Liver (tissue), 8 donors: ENCODE measurements at regions not wholly inside any gene's neighbourhood (a gene's known extent, or its start where the extent isn't known, plus 50 kb on each side); places are given as distances from the start of the nearest gene placed in this dataset.

Experiments used
- DNase-seq: peaks from one replicate; pipeline ENCODE4 v3.0.0-alpha.2; 2017; ENCODE audit warnings: low spot score
- H3K27ac ChIP-seq, 2 donors: one replicate each; pipeline ENCODE4 v1.7.0; 2013; ENCODE audit warnings: inconsistent platforms in 2 of 2, low read length in 2 of 2, control low read depth in 1 of 2, low read depth in 1 of 2, mild to moderate bottlenecking in 1 of 2
- H3K27me3 ChIP-seq, 4 donors: one replicate each; pipeline versions ENCODE4 v1.6.1 to v1.7.0; 2013; ENCODE audit warnings: low read length in 3 of 4, inconsistent platforms in 1 of 4, mild to moderate bottlenecking in 1 of 4, moderate library complexity in 1 of 4; ENCODE audit not compliant: control insufficient read depth in 4 of 4, insufficient read depth in 4 of 4
- H3K36me3 ChIP-seq, 4 donors: one replicate each; pipeline versions ENCODE4 v1.6.1 to v1.7.0; 2013; ENCODE audit warnings: low read length in 3 of 4, mild to moderate bottlenecking in 3 of 4, low read depth in 1 of 4, moderate library complexity in 1 of 4; ENCODE audit not compliant: control insufficient read depth in 4 of 4, insufficient read depth in 3 of 4
- H3K4me1 ChIP-seq, 4 donors: one replicate each; pipeline versions ENCODE4 v1.6.1 to v1.7.0; 2013; ENCODE audit warnings: low read length in 3 of 4, mild to moderate bottlenecking in 3 of 4, moderate library complexity in 1 of 4; ENCODE audit not compliant: control insufficient read depth in 4 of 4, insufficient read depth in 4 of 4
- H3K4me3 ChIP-seq, 3 donors: one replicate each; pipeline versions ENCODE4 v1.6.1 to v1.7.0; 2013; ENCODE audit warnings: low read length in 3 of 3, control low read depth in 1 of 3, low read depth in 1 of 3, mild to moderate bottlenecking in 1 of 3
- H3K9ac ChIP-seq, 2 donors: one replicate each; pipeline ENCODE4 v1.7.0; 2013; ENCODE audit warnings: low read length in 2 of 2, mild to moderate bottlenecking in 2 of 2, moderate library complexity in 2 of 2, control low read depth in 1 of 2, low read depth in 1 of 2
- H3K9me3 ChIP-seq, 4 donors: one replicate each; pipeline versions ENCODE4 v1.6.1 to v1.7.0; 2013; ENCODE audit warnings: low read length in 3 of 4; ENCODE audit not compliant: control insufficient read depth in 4 of 4
- EGR1 ChIP-seq, 2 donors: IDR thresholded peaks; 2 replicates each; pipeline ENCODE4 v1.6.1; 2016 to 2018; ENCODE audit warnings: antibody characterized with exemption in 2 of 2, low read depth in 2 of 2
- FOXA1 ChIP-seq: IDR thresholded peaks from 2 replicates; pipeline ENCODE4 v1.6.1; 2016; ENCODE audit warnings: antibody characterized with exemption
- GABPA ChIP-seq, 2 donors: IDR thresholded peaks in 1 of 2; conservative IDR thresholded peaks in 1 of 2; 2 replicates each; pipeline ENCODE4 v1.6.1; 2016; ENCODE audit warnings: antibody characterized with exemption in 2 of 2, mild to moderate bottlenecking in 1 of 2, moderate library complexity in 1 of 2
- HNF4A ChIP-seq, 2 donors: conservative IDR thresholded peaks; 2 replicates each; pipeline ENCODE4 v1.6.1; 2016; ENCODE audit warnings: antibody characterized with exemption in 2 of 2, mild to moderate bottlenecking in 2 of 2
- JUND ChIP-seq, 2 donors: IDR thresholded peaks; 2 replicates each; pipeline ENCODE4 v1.6.1; 2016; ENCODE audit warnings: antibody characterized with exemption in 2 of 2
- RAD21 ChIP-seq, 2 donors: IDR thresholded peaks; 2 replicates each; pipeline ENCODE4 v1.6.1; 2016; ENCODE audit warnings: antibody characterized with exemption in 2 of 2, mild to moderate bottlenecking in 2 of 2
- RXRA ChIP-seq, 2 donors: IDR thresholded peaks; 2 replicates each; pipeline ENCODE4 v1.6.1; 2017 to 2018; ENCODE audit warnings: antibody characterized with exemption in 2 of 2, mild to moderate bottlenecking in 1 of 2
- SP1 ChIP-seq: IDR thresholded peaks from 2 replicates; pipeline ENCODE4 v1.6.1; 2018; ENCODE audit warnings: antibody characterized with exemption, mild to moderate bottlenecking
- TAF1 ChIP-seq: conservative IDR thresholded peaks from 2 replicates; pipeline ENCODE4 v1.6.1; 2016; ENCODE audit warnings: antibody characterized with exemption, mild to moderate bottlenecking
- WGBS: extraction: QIAGEN DNeasy Blood & Tissue Kit; methylation state at CpG from one replicate; pipeline ENCODE4 v1.1.7; 2013; 5-methylcytosine and 5-hydroxymethylcytosine counted together
- TF ChIP-seq, protein P1 (sequence below): IDR thresholded peaks from 2 replicates; pipeline ENCODE4 v1.6.1; 2016; ENCODE audit warnings: antibody characterized with exemption, mild to moderate bottlenecking
- TF ChIP-seq, protein P2 (sequence below): IDR thresholded peaks from 2 replicates; pipeline ENCODE4 v1.6.1; 2016; ENCODE audit warnings: antibody characterized with exemption
- TF ChIP-seq, protein P3 (sequence below): IDR thresholded peaks from 2 replicates; pipeline ENCODE4 v1.6.1; 2016; ENCODE audit warnings: antibody characterized with exemption
- TF ChIP-seq, protein P4 (sequence below): IDR thresholded peaks from 2 replicates; pipeline ENCODE4 v1.6.1; 2016; ENCODE audit warnings: antibody characterized with exemption
- TF ChIP-seq, protein P5 (sequence below): fragments of 150-350 bp; IDR thresholded peaks from 2 replicates; pipeline ENCODE4 v1.5.1; 2017; ENCODE audit warnings: improper control_type of control experiment, low read depth, low read length; ENCODE audit not compliant: missing input control
- donor health status: healthy.
- donor health status: healthy.
- donor health status: healthy.
- donor health status: healthy.
- donor health status: healthy.

DNA sequence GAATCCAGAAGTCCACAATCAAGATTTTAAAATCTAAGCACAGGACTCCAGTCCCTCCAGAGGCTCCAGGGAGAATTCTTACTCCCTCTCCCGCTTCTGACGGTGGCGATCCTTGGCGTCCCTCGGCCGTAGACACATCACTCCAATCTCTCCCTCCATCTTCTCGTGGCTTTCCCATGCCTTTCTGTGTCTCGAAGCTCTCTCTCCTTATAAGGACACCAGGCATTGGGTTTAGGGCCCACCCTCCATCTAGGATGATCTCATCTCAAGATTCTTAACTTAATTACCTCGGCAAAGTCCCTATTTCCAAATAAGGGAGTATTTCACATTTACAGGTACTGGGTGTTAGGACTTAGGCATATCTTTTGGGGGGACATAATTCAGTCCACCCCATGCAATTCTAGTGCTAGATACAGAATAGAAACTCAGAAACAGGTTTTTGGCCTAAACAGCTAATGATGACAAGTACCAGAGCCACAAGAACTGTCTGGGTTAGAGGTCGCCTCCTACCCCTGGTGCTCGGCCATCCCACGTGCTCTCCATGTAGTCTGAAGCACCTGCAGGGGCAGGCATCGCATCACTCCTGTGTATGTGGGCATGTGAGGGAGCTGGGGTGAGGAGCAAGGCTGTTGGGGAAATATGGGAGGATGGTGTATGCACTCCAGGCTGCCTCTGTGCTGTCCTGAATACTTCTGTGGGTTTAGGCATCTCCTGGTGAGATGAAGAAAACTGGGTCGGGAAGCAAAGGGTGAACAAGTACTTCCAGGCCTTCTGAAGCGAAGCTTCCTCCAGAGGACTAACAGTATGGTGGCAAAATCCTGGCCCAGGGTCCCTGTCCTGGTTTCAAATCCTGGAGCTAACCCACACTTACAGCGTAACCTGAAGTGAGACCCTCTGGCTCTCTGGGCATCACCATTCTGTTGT is 298.3 kb upstream of the ZMIZ1 start:
- 96% methylated on average over 16 of the region's 16 CpGs for WGBS
- TF ChIP-seq EGR1 (IDR thresholded peaks at IDR 0.05; ENCODE audit: low read depth in 2 of 2): no peak
- no peak for TF ChIP-seq FOXA1
- TF ChIP-seq, protein P1, sequence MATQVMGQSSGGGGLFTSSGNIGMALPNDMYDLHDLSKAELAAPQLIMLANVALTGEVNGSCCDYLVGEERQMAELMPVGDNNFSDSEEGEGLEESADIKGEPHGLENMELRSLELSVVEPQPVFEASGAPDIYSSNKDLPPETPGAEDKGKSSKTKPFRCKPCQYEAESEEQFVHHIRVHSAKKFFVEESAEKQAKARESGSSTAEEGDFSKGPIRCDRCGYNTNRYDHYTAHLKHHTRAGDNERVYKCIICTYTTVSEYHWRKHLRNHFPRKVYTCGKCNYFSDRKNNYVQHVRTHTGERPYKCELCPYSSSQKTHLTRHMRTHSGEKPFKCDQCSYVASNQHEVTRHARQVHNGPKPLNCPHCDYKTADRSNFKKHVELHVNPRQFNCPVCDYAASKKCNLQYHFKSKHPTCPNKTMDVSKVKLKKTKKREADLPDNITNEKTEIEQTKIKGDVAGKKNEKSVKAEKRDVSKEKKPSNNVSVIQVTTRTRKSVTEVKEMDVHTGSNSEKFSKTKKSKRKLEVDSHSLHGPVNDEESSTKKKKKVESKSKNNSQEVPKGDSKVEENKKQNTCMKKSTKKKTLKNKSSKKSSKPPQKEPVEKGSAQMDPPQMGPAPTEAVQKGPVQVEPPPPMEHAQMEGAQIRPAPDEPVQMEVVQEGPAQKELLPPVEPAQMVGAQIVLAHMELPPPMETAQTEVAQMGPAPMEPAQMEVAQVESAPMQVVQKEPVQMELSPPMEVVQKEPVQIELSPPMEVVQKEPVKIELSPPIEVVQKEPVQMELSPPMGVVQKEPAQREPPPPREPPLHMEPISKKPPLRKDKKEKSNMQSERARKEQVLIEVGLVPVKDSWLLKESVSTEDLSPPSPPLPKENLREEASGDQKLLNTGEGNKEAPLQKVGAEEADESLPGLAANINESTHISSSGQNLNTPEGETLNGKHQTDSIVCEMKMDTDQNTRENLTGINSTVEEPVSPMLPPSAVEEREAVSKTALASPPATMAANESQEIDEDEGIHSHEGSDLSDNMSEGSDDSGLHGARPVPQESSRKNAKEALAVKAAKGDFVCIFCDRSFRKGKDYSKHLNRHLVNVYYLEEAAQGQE: no peak
- no peak for TF ChIP-seq GABPA (IDR thresholded peaks at IDR 0.05 in 1 of 2, conservative IDR thresholded peaks at IDR 0.05 in 1 of 2)
- TF ChIP-seq, protein P2, sequence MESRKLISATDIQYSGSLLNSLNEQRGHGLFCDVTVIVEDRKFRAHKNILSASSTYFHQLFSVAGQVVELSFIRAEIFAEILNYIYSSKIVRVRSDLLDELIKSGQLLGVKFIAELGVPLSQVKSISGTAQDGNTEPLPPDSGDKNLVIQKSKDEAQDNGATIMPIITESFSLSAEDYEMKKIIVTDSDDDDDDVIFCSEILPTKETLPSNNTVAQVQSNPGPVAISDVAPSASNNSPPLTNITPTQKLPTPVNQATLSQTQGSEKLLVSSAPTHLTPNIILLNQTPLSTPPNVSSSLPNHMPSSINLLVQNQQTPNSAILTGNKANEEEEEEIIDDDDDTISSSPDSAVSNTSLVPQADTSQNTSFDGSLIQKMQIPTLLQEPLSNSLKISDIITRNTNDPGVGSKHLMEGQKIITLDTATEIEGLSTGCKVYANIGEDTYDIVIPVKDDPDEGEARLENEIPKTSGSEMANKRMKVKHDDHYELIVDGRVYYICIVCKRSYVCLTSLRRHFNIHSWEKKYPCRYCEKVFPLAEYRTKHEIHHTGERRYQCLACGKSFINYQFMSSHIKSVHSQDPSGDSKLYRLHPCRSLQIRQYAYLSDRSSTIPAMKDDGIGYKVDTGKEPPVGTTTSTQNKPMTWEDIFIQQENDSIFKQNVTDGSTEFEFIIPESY: no peak
- TF ChIP-seq RAD21 (IDR thresholded peaks at IDR 0.05): no peak
- TF ChIP-seq, protein P3, sequence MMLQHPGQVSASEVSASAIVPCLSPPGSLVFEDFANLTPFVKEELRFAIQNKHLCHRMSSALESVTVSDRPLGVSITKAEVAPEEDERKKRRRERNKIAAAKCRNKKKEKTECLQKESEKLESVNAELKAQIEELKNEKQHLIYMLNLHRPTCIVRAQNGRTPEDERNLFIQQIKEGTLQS: no peak
- TF ChIP-seq RXRA (IDR thresholded peaks at IDR 0.05): no peak
- TF ChIP-seq, protein P4, sequence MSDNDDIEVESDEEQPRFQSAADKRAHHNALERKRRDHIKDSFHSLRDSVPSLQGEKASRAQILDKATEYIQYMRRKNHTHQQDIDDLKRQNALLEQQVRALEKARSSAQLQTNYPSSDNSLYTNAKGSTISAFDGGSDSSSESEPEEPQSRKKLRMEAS: no peak
- no peak for TF ChIP-seq HNF4A (conservative IDR thresholded peaks at IDR 0.05)
- TF ChIP-seq, protein P5, sequence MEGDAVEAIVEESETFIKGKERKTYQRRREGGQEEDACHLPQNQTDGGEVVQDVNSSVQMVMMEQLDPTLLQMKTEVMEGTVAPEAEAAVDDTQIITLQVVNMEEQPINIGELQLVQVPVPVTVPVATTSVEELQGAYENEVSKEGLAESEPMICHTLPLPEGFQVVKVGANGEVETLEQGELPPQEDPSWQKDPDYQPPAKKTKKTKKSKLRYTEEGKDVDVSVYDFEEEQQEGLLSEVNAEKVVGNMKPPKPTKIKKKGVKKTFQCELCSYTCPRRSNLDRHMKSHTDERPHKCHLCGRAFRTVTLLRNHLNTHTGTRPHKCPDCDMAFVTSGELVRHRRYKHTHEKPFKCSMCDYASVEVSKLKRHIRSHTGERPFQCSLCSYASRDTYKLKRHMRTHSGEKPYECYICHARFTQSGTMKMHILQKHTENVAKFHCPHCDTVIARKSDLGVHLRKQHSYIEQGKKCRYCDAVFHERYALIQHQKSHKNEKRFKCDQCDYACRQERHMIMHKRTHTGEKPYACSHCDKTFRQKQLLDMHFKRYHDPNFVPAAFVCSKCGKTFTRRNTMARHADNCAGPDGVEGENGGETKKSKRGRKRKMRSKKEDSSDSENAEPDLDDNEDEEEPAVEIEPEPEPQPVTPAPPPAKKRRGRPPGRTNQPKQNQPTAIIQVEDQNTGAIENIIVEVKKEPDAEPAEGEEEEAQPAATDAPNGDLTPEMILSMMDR: no peak
- TF ChIP-seq SP1: no peak
- TF ChIP-seq TAF1: no peak
- no peak for TF ChIP-seq JUND (IDR thresholded peaks at IDR 0.05)
- no peak for DNase-seq
- no peak overlapping the region for H3K4me3 ChIP-seq
- no peaks in the 10 kb centered on the region for H3K27me3 ChIP-seq
- H3K36me3 ChIP-seq: no peaks in the 10 kb centered on the region
- peaks cover 2 to 9% (median 7%) of the 10 kb centered on the region in 4 donors for H3K4me1 ChIP-seq
- no peak overlapping the region for H3K27ac ChIP-seq
- no peaks in the 10 kb centered on the region for H3K9me3 ChIP-seq
- H3K9ac ChIP-seq: no peak overlapping the region
